AG04450 (cell line): ENCODE measurements at regions not wholly inside any gene's neighbourhood (a gene's known extent, or its start where the extent isn't known, plus 50 kb on each side); places are given as distances from the start of the nearest gene placed in this dataset.

ENCODE experiments used
- CTCF ChIA-PET: fragments of 300-600, 350-600 bp; formaldehyde crosslinking; extraction: SDS; loops from one replicate; lab custom pipeline; 2022; ENCODE audit warnings: antibody characterized with exemption, inconsistent platforms; lab: Charles Lee
- POLR2A ChIA-PET: fragments of 350-600 bp; formaldehyde crosslinking; extraction: SDS; loops from one replicate; lab custom pipeline; 2021; ENCODE audit warnings: antibody characterized with exemption, inconsistent platforms; lab: Yijun Ruan, JAX
- DNase-seq: peaks from one replicate; pipeline ENCODE4 v3.0.0-alpha.2; 2011; ENCODE audit warnings: low read depth, low spot score
- H3K27ac ChIP-seq: one replicate; pipeline ENCODE4 v1.5.1; 2012; ENCODE audit warnings: low read depth, low read length, control low read depth
- H3K27me3 ChIP-seq: one replicate; pipeline ENCODE4 v1.6.0; 2012; ENCODE audit warnings: low read length; ENCODE audit not compliant: control insufficient read depth, insufficient read depth
- H3K4me3 ChIP-seq: 2 replicates; pipeline ENCODE4 v1.5.1; 2011; ENCODE audit warnings: mild to moderate bottlenecking, low read depth, low read length, control low read depth
- H3K9me3 ChIP-seq: 2 replicates; pipeline ENCODE4 v1.5.1; 2012; ENCODE audit warnings: low read length; ENCODE audit not compliant: control insufficient read depth, insufficient read depth
- CTCF ChIP-seq: IDR thresholded peaks from 2 replicates; pipeline ENCODE4 v1.5.1; 2011; ENCODE audit warnings: low read depth, low read length, control low read depth, inconsistent platforms

DNA sequence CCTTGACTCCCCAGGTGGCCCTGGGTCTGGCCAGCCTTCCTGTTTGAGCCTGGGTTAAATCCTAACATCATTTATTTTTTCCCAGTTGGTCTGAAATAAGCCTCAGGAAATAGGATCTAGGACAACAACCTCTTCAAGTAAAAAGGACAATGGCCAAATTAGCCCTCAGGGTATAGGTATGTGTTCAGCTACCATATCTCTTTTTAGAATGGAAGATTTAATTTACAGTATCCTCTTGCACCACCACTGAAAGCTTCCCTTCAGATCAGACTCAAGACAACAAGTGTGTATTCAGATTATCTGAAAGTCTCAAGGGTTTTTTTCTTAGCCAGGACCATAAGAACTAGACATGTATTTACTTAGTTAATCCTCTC, 61.6 kb upstream of the CXCR4 start:
- no peak for DNase-seq
- H3K4me3 ChIP-seq: no peak overlapping the region
- H3K27ac ChIP-seq: no peak overlapping the region
- H3K27me3 ChIP-seq: no peaks in the 10 kb centered on the region
- ChIA-PET CTCF (no interaction called here), POLR2A (no interaction called here)
- H3K9me3 ChIP-seq: no peaks in the 10 kb centered on the region
- no peak for TF ChIP-seq CTCF

- H3K9me3 ChIP-seq: no peaks in the 10 kb centered on the region
- no peak overlapping the region for H3K27ac ChIP-seq
- H3K4me3 ChIP-seq: no peak overlapping the region
- no peak for TF ChIP-seq CTCF
- ChIA-PET CTCF (no interaction called here), POLR2A (no interaction called here)
- no peak for DNase-seq
- H3K27me3 ChIP-seq: no peaks in the 10 kb centered on the region
Observed at GRCh38 chr2:136178941-136179601, 61.1 kb upstream of the CXCR4 start.

DNA sequence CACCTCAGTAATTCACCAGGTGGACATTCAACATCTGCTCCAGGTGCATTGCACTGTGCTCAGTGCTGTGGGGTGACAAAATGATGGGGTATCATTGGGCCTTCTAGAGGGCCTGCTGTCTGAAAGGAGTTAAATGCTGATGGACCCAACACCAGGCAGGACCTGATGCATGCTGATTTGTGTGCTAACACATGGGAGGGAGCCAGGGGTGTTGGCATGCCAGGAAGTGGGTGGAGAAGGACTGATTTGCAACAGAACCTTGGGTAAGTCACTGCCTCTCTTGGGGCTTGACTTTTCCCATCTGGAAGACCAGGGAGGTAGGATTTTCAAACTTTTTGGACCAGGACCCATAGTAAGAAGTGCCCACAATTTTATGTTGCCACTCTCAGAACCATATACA, 57.9 kb upstream of the CXCR4 start:
- no peak for DNase-seq
- ChIA-PET CTCF (interaction anchor here (0.7 kb wide), 1 partner anchor 212 kb away, joined by 3 read pairs; no protein-coding TSS in a partner anchor), POLR2A (no interaction called here)
- Histone ChIP-seq H3K27me3 (no peaks in the 10 kb centered on the region), H3K27ac (no peak overlapping the region), H3K9me3 (no peaks in the 10 kb centered on the region), H3K4me3 (no peak overlapping the region)
- TF ChIP-seq CTCF: no peak

DNA sequence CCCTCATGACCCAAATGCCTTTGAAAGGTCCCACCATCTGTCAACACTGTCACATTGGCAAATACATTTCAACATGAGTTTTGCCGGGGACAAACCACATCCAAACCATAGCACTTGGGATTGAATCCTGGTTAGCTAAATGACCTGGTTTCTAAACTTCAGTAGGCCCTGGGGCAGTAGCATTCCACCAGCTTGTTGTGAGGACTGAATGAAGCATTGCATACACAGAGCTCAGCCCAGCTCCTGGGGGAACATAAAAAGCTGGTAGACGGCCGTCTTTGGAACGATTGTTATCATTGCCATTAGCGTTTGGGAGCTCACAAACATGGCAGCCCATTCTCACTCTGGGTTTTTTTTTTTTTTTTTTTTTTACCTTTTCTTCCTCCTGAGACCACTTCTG, 57.5 kb upstream of the CXCR4 start:
- POLR2A ChIA-PET: no interaction called here
- Histone ChIP-seq H3K27ac (no peak overlapping the region), H3K9me3 (no peaks in the 10 kb centered on the region), H3K4me3 (no peak overlapping the region), H3K27me3 (no peaks in the 10 kb centered on the region)
- CTCF ChIA-PET: interaction anchor here (0.7 kb wide), 1 partner anchor 212 kb away, joined by 3 read pairs; no protein-coding TSS in a partner anchor
- DNase-seq: no peak
- TF ChIP-seq CTCF: no peak

DNA sequence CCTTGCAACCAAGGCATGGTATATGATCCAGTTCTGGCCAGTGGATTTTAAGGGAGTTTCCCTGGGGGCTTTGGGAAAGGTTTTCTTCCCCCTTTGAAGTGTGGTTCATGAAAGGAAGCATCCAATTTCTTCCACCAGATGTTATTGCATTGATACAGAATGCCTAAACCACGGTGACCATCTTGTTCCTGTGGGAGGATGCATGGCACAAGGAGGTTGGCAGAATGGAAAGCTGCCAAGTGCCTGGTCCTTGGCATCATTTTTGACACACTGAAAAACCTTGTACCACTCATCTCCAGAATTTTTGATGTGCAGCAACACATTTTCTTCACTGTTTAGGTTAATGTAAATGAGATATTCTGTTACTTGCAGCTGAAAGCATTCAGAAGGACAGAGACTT, 55.2 kb upstream of the CXCR4 start:
- Histone ChIP-seq H3K27ac (no peak overlapping the region), H3K9me3 (no peaks in the 10 kb centered on the region), H3K27me3 (no peaks in the 10 kb centered on the region), H3K4me3 (no peak overlapping the region)
- no peak for TF ChIP-seq CTCF
- no peak for DNase-seq
- POLR2A ChIA-PET: no interaction called here
- CTCF ChIA-PET: no interaction called here
